Stomach smooth muscle (tissue), 2 donors: ENCODE measurements at regions not wholly inside any gene's neighbourhood (a gene's known extent, or its start where the extent isn't known, plus 50 kb on each side); places are given as distances from the start of the nearest gene placed in this dataset.
"Not testable (repeated sequence)": the region's sequence is repeated elsewhere in the genome, so short reads cannot be mapped to it uniquely, and the experiment has no call there.

Experiments
- H3K27ac ChIP-seq: one replicate; pipeline ENCODE4 v1.7.0; 2013; ENCODE audit warnings: mild to moderate bottlenecking, low read length, inconsistent platforms
- H3K27me3 ChIP-seq, 2 donors: one replicate each; pipeline ENCODE4 v1.7.0; 2013; ENCODE audit warnings: low read length in 2 of 2; ENCODE audit not compliant: insufficient read depth in 2 of 2, control insufficient read depth in 1 of 2
- H3K36me3 ChIP-seq, 2 donors: one replicate each; pipeline ENCODE4 v1.7.0; 2013; ENCODE audit warnings: low read length in 2 of 2; ENCODE audit not compliant: control insufficient read depth in 2 of 2, insufficient read depth in 2 of 2
- H3K4me1 ChIP-seq: one replicate; pipeline ENCODE4 v1.7.0; 2013; ENCODE audit warnings: low read length; ENCODE audit not compliant: control insufficient read depth, insufficient read depth
- H3K4me3 ChIP-seq, 2 donors: one replicate each; pipeline ENCODE4 v1.7.0; 2013; ENCODE audit warnings: low read length in 2 of 2
- H3K9ac ChIP-seq, 2 donors: one replicate each; pipeline ENCODE4 v1.7.0; 2013; ENCODE audit warnings: low read length in 2 of 2, mild to moderate bottlenecking in 1 of 2
- H3K9me3 ChIP-seq, 2 donors: one replicate each; pipeline ENCODE4 v1.7.0; 2013; ENCODE audit warnings: low read length in 2 of 2; ENCODE audit not compliant: control insufficient read depth in 2 of 2
- donor health status: healthy.
- donor health status: Pancreatic carcinoma.

GRCh38 chr18:51543658-51544155 is 346.2 kb upstream of the MEX3C start:
- Histone ChIP-seq H3K27ac (no peak overlapping the region), H3K4me3 (no peak overlapping the region), H3K9ac (no peak overlapping the region), H3K9me3 (no peaks in the 10 kb centered on the region), H3K36me3 (no peaks in the 10 kb centered on the region), H3K4me1 (no peaks in the 10 kb centered on the region), H3K27me3 (no peaks in the 10 kb centered on the region)

- H3K36me3 ChIP-seq, result no peaks in the 10 kb centered on the region
- H3K9ac ChIP-seq, result no peak overlapping the region
- H3K27ac ChIP-seq, result no peak overlapping the region
- no peak overlapping the region for H3K4me3 ChIP-seq
- H3K27me3 ChIP-seq, result no peaks in the 10 kb centered on the region
- no peaks in the 10 kb centered on the region for H3K4me1 ChIP-seq
- H3K9me3 ChIP-seq, result no peaks in the 10 kb centered on the region
Observed at GRCh38 chr18:51545446-51545845, 348.0 kb upstream of the MEX3C start.

- Histone ChIP-seq H3K9me3 (peaks cover 0 to 3% of the 10 kb centered on the region in 2 donors), H3K36me3 (no peaks in the 10 kb centered on the region), H3K27ac (no peak overlapping the region), H3K9ac (no peak overlapping the region), H3K4me3 (no peak overlapping the region), H3K4me1 (no peaks in the 10 kb centered on the region), H3K27me3 (no peaks in the 10 kb centered on the region)
Observed at GRCh38 chr18:51559198-51559901, 361.9 kb upstream of the MEX3C start.

GRCh38 chr18:51559902-51560287 is 362.4 kb upstream of the MEX3C start:
- Histone ChIP-seq H3K4me3 (no peak overlapping the region), H3K9me3 (no peaks in the 10 kb centered on the region), H3K36me3 (no peaks in the 10 kb centered on the region), H3K4me1 (no peaks in the 10 kb centered on the region), H3K9ac (no peak overlapping the region), H3K27ac (no peak overlapping the region), H3K27me3 (no peaks in the 10 kb centered on the region)

- no peak overlapping the region for H3K9ac ChIP-seq
- no peak overlapping the region for H3K27ac ChIP-seq
- H3K36me3 ChIP-seq, result no peaks in the 10 kb centered on the region
- no peak overlapping the region for H3K4me3 ChIP-seq
- H3K9me3 ChIP-seq, result no peaks in the 10 kb centered on the region
- H3K4me1 ChIP-seq, result no peaks in the 10 kb centered on the region
- no peaks in the 10 kb centered on the region for H3K27me3 ChIP-seq
Observed at GRCh38 chr18:51561821-51562220, 364.3 kb upstream of the MEX3C start.

GRCh38 chr18:51562866-51563265 is 365.4 kb upstream of the MEX3C start:
- Histone ChIP-seq H3K36me3 (no peaks in the 10 kb centered on the region), H3K4me3 (no peak overlapping the region), H3K4me1 (no peaks in the 10 kb centered on the region), H3K9ac (no peak overlapping the region), H3K27ac (no peak overlapping the region), H3K9me3 (no peaks in the 10 kb centered on the region), H3K27me3 (no peaks in the 10 kb centered on the region)

GRCh38 chr18:51563396-51563795 is 365.9 kb upstream of the MEX3C start:
- H3K36me3 ChIP-seq, result no peaks in the 10 kb centered on the region
- no peaks in the 10 kb centered on the region for H3K9me3 ChIP-seq
- H3K9ac ChIP-seq, result no peak overlapping the region
- H3K4me1 ChIP-seq, result no peaks in the 10 kb centered on the region
- no peak overlapping the region for H3K4me3 ChIP-seq
- no peak overlapping the region for H3K27ac ChIP-seq
- no peaks in the 10 kb centered on the region for H3K27me3 ChIP-seq

GRCh38 chr18:51568151-51568550 is 370.7 kb upstream of the MEX3C start:
- Histone ChIP-seq H3K9me3 (no peaks in the 10 kb centered on the region), H3K27ac (no peak overlapping the region), H3K9ac (no peak overlapping the region), H3K4me3 (no peak overlapping the region), H3K36me3 (no peaks in the 10 kb centered on the region), H3K27me3 (no peaks in the 10 kb centered on the region), H3K4me1 (no peaks in the 10 kb centered on the region)

- Histone ChIP-seq H3K9ac (no peak overlapping the region), H3K9me3 (no peaks in the 10 kb centered on the region), H3K4me1 (no peaks in the 10 kb centered on the region), H3K4me3 (no peak overlapping the region), H3K27me3 (no peaks in the 10 kb centered on the region), H3K36me3 (no peaks in the 10 kb centered on the region), H3K27ac (no peak overlapping the region)
Observed at GRCh38 chr18:51569153-51569552, 371.7 kb upstream of the MEX3C start.

- Histone ChIP-seq H3K36me3 (no peaks in the 10 kb centered on the region), H3K9ac (no peak overlapping the region), H3K4me3 (no peak overlapping the region), H3K27ac (no peak overlapping the region), H3K9me3 (no peaks in the 10 kb centered on the region), H3K27me3 (no peaks in the 10 kb centered on the region), H3K4me1 (no peaks in the 10 kb centered on the region)
Observed at GRCh38 chr18:51569561-51569960, 372.1 kb upstream of the MEX3C start.

- H3K36me3 ChIP-seq, H3K9me3 ChIP-seq, H3K4me3 ChIP-seq, H3K27me3 ChIP-seq, H3K4me1 ChIP-seq, H3K9ac ChIP-seq, H3K27ac ChIP-seq: not testable (repeated sequence)
Observed at GRCh38 chr18:51570071-51570470, 372.6 kb upstream of the MEX3C start.
